ENCODE measurements at regions not wholly inside any gene's neighbourhood (a gene's known extent, or its start where the extent isn't known, plus 50 kb on each side); places are given as distances from the start of the nearest gene placed in this dataset.

GRCh38 chr3:6189384-6189783 lies 671.5 kb upstream of the GRM7 start:
- ATAC-seq (no peak), DNase-seq (no peak)
- no peak overlapping the region for H3K27ac ChIP-seq
- intact Hi-C loops (cut with DNase I): no loop called here
- no peak for TF ChIP-seq CTCF (IDR thresholded peaks at IDR 0.05)
- H3K4me1 ChIP-seq: no peaks in the 10 kb centered on the region
- H3K36me3 ChIP-seq: no peaks in the 10 kb centered on the region
- no peak overlapping the region for H3K4me3 ChIP-seq
- H3K9me3 ChIP-seq: peaks cover 0 to 7% of the 10 kb centered on the region in 2 donors
- H3K27me3 ChIP-seq: no peaks in the 10 kb centered on the region

GRCh38 chr3:6204891-6205290 lies 656.0 kb upstream of the GRM7 start:
- no peaks in the 10 kb centered on the region for H3K9me3 ChIP-seq
- H3K4me1 ChIP-seq: no peaks in the 10 kb centered on the region
- TF ChIP-seq CTCF (IDR thresholded peaks at IDR 0.05): no peak
- H3K27me3 ChIP-seq: no peaks in the 10 kb centered on the region
- H3K27ac ChIP-seq: no peak overlapping the region
- no peaks in the 10 kb centered on the region for H3K36me3 ChIP-seq
- intact Hi-C loops (cut with DNase I): no loop called here
- no peak overlapping the region for H3K4me3 ChIP-seq
- ATAC-seq: no peak
- DNase-seq: no peak

- H3K4me1 ChIP-seq: no peaks in the 10 kb centered on the region
- no peaks in the 10 kb centered on the region for H3K9me3 ChIP-seq
- no peak overlapping the region for H3K27ac ChIP-seq
- no peak overlapping the region for H3K4me3 ChIP-seq
- TF ChIP-seq CTCF (IDR thresholded peaks at IDR 0.05): no peak
- H3K27me3 ChIP-seq: no peaks in the 10 kb centered on the region
- intact Hi-C loops (cut with DNase I): no loop called here
- DNase-seq (no peak), ATAC-seq (no peak)
- H3K36me3 ChIP-seq: no peaks in the 10 kb centered on the region
Observed at GRCh38 chr3:6216135-6217026, 644.5 kb upstream of the GRM7 start.

GRCh38 chr3:6220447-6220846 lies 640.5 kb upstream of the GRM7 start:
- H3K4me1 ChIP-seq: no peaks in the 10 kb centered on the region
- H3K9me3 ChIP-seq: no peaks in the 10 kb centered on the region
- H3K4me3 ChIP-seq: no peak overlapping the region
- no peak overlapping the region for H3K27ac ChIP-seq
- DNase-seq (no peak), ATAC-seq (no peak)
- no peaks in the 10 kb centered on the region for H3K36me3 ChIP-seq
- no peaks in the 10 kb centered on the region for H3K27me3 ChIP-seq
- TF ChIP-seq CTCF (IDR thresholded peaks at IDR 0.05): no peak
- intact Hi-C loops (cut with DNase I): no loop called here

GRCh38 chr3:6222069-6222468 lies 638.8 kb upstream of the GRM7 start:
- H3K27ac ChIP-seq: no peak overlapping the region
- no peak for TF ChIP-seq CTCF (IDR thresholded peaks at IDR 0.05)
- no peaks in the 10 kb centered on the region for H3K27me3 ChIP-seq
- no peak for DNase-seq
- no peaks in the 10 kb centered on the region for H3K9me3 ChIP-seq
- no peaks in the 10 kb centered on the region for H3K36me3 ChIP-seq
- no peaks in the 10 kb centered on the region for H3K4me1 ChIP-seq
- ATAC-seq: no peak
- intact Hi-C loops (cut with DNase I): no loop called here
- H3K4me3 ChIP-seq: no peak overlapping the region
